Gastrocnemius medialis (tissue), 4 donors: ENCODE measurements at regions not wholly inside any gene's neighbourhood (a gene's known extent, or its start where the extent isn't known, plus 50 kb on each side); places are given as distances from the start of the nearest gene placed in this dataset.

Experiments
- POLR2A ChIP-seq, 2 donors: fragments of 450-650 bp; IDR thresholded peaks; one replicate each; pipeline ENCODE4 v1.6.1; 2017; ENCODE audit warnings: antibody characterized with exemption in 2 of 2, mild to moderate bottlenecking in 2 of 2, moderate library complexity in 2 of 2
- TF ChIP-seq, protein P1 (sequence below), 5 experiments: fragments of 450-650 bp in 3 of 5; fragments of 200-600 bp in 2 of 5; sonication (generic) in 2 of 5; IDR thresholded peaks in 4 of 5; conservative IDR thresholded peaks in 1 of 5; 1 replicate in 4 of 5; 2 replicates in 1 of 5; pipeline ENCODE4 v1.5.1; 2016 to 2019; ENCODE audit warnings: antibody characterized with exemption in 5 of 5, mild to moderate bottlenecking in 3 of 5, moderate library complexity in 3 of 5

DNA sequence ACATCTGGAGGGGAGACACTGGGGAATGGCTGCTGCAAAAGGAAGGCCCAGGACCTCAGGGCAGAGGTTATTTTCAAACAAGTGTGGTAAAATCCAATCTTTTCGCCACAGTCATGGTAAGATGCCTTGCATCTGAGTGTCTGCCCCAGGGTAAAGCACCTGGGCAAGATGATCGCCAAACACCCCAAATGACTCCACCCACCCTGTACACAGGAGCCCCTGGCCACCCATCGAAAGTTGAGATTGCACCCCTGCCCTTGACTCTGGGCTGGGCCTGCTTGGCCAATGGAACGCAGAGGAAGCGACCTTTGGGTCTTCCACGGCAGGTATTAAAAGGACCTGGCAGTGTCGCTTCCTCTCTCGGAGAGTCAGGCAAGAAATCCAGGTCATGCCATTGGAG, 88.8 kb downstream of the C16orf95 start:
- TF ChIP-seq, protein P1, sequence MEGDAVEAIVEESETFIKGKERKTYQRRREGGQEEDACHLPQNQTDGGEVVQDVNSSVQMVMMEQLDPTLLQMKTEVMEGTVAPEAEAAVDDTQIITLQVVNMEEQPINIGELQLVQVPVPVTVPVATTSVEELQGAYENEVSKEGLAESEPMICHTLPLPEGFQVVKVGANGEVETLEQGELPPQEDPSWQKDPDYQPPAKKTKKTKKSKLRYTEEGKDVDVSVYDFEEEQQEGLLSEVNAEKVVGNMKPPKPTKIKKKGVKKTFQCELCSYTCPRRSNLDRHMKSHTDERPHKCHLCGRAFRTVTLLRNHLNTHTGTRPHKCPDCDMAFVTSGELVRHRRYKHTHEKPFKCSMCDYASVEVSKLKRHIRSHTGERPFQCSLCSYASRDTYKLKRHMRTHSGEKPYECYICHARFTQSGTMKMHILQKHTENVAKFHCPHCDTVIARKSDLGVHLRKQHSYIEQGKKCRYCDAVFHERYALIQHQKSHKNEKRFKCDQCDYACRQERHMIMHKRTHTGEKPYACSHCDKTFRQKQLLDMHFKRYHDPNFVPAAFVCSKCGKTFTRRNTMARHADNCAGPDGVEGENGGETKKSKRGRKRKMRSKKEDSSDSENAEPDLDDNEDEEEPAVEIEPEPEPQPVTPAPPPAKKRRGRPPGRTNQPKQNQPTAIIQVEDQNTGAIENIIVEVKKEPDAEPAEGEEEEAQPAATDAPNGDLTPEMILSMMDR (IDR thresholded peaks at IDR 0.05 in 4 of 5, conservative IDR thresholded peaks at IDR 0.05 in 1 of 5): no peak
- TF ChIP-seq POLR2A (IDR thresholded peaks at IDR 0.05): no peak
